ENCODE measurements at regions not wholly inside any gene's neighbourhood (a gene's known extent, or its start where the extent isn't known, plus 50 kb on each side); places are given as distances from the start of the nearest gene placed in this dataset.

- Histone ChIP-seq H3K27me3 (no peaks in the 10 kb centered on the region), H3K36me3 (no peaks in the 10 kb centered on the region), H3K4me3 (no peak overlapping the region), H3K27ac (no peak overlapping the region), H3K9me3 (peaks cover 20 to 56% of the 10 kb centered on the region in 2 donors), H3K4me1 (no peaks in the 10 kb centered on the region)
- TF ChIP-seq, protein P1, sequence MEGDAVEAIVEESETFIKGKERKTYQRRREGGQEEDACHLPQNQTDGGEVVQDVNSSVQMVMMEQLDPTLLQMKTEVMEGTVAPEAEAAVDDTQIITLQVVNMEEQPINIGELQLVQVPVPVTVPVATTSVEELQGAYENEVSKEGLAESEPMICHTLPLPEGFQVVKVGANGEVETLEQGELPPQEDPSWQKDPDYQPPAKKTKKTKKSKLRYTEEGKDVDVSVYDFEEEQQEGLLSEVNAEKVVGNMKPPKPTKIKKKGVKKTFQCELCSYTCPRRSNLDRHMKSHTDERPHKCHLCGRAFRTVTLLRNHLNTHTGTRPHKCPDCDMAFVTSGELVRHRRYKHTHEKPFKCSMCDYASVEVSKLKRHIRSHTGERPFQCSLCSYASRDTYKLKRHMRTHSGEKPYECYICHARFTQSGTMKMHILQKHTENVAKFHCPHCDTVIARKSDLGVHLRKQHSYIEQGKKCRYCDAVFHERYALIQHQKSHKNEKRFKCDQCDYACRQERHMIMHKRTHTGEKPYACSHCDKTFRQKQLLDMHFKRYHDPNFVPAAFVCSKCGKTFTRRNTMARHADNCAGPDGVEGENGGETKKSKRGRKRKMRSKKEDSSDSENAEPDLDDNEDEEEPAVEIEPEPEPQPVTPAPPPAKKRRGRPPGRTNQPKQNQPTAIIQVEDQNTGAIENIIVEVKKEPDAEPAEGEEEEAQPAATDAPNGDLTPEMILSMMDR (IDR thresholded peaks at IDR 0.05), result no peak
- TF ChIP-seq POLR2A (IDR thresholded peaks at IDR 0.05) (no peak), POLR2AphosphoS5 (IDR thresholded peaks at IDR 0.05) (no peak)
- intact Hi-C loops (cut with DNase I; ENCODE audit: low total_unique reads), result no loop called here
- no peak for DNase-seq (ENCODE audit: low spot score in 2 of 2)
These were observed 547.7 kb upstream of the MCTP2 start for GRCh38 chr15:93683651-93684050.

DNA sequence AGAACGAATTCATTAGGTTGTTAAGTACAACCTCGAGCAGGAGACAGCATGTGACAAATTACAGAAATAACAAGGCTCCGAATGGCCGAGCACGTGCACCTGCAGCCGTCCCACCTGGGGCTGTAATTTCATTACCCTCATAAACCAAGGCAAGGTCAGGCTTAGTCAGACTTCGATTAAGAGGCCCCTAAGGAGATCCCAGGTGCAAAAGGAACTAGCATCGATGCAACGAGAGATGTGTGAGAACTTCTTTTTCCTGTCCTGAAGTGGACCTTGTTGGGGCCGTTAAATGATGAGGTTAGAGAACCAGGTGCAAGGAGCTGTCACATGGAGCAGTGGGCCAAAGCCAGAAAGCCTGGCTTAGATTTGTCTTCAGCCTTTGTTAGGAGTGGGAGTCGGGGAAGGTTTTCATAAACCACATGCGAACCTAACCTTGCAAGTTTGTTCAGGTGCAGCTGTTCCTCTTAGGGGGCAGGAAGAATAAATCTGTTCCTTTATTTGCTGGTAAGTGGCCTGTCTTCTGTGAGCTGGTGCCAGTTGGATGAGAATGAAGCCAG lies 559.9 kb upstream of the MCTP2 start:
- intact Hi-C loops (cut with DNase I; ENCODE audit: low total_unique reads), result no loop called here
- H3K4me1 ChIP-seq, result no peaks in the 10 kb centered on the region
- no peaks in the 10 kb centered on the region for H3K36me3 ChIP-seq
- no peak for TF ChIP-seq POLR2AphosphoS5 (IDR thresholded peaks at IDR 0.05)
- TF ChIP-seq POLR2A (IDR thresholded peaks at IDR 0.05), result no peak
- TF ChIP-seq, protein P1 (IDR thresholded peaks at IDR 0.05), result no peak
- H3K27ac ChIP-seq, result no peak overlapping the region
- H3K4me3 ChIP-seq, result no peak overlapping the region
- DNase-seq (ENCODE audit: low spot score in 2 of 2), result no peak
- no peaks in the 10 kb centered on the region for H3K27me3 ChIP-seq
- no peaks in the 10 kb centered on the region for H3K9me3 ChIP-seq

- Histone ChIP-seq H3K27ac (no peak overlapping the region), H3K9me3 (no peaks in the 10 kb centered on the region), H3K4me3 (no peak overlapping the region), H3K27me3 (no peaks in the 10 kb centered on the region), H3K36me3 (no peaks in the 10 kb centered on the region), H3K4me1 (no peaks in the 10 kb centered on the region)
- TF ChIP-seq, protein P1 (IDR thresholded peaks at IDR 0.05), result no peak
- TF ChIP-seq POLR2A (IDR thresholded peaks at IDR 0.05) (no peak), POLR2AphosphoS5 (IDR thresholded peaks at IDR 0.05) (no peak)
- no peak for DNase-seq (ENCODE audit: low spot score in 2 of 2)
- intact Hi-C loops (cut with DNase I; ENCODE audit: low total_unique reads), result no loop called here
These were observed 560.4 kb upstream of the MCTP2 start for GRCh38 chr15:93670931-93671330.

- no peak for DNase-seq (ENCODE audit: low spot score in 2 of 2)
- no peaks in the 10 kb centered on the region for H3K36me3 ChIP-seq
- H3K27me3 ChIP-seq, result no peaks in the 10 kb centered on the region
- TF ChIP-seq POLR2AphosphoS5 (IDR thresholded peaks at IDR 0.05) (no peak), POLR2A (IDR thresholded peaks at IDR 0.05) (no peak)
- TF ChIP-seq, protein P1 (IDR thresholded peaks at IDR 0.05), result no peak
- intact Hi-C loops (cut with DNase I; ENCODE audit: low total_unique reads), result no loop called here
- no peaks in the 10 kb centered on the region for H3K9me3 ChIP-seq
- H3K4me3 ChIP-seq, result no peak overlapping the region
- H3K27ac ChIP-seq, result no peak overlapping the region
- no peaks in the 10 kb centered on the region for H3K4me1 ChIP-seq
These were observed 567.0 kb upstream of the MCTP2 start for GRCh38 chr15:93664213-93664956.

DNA sequence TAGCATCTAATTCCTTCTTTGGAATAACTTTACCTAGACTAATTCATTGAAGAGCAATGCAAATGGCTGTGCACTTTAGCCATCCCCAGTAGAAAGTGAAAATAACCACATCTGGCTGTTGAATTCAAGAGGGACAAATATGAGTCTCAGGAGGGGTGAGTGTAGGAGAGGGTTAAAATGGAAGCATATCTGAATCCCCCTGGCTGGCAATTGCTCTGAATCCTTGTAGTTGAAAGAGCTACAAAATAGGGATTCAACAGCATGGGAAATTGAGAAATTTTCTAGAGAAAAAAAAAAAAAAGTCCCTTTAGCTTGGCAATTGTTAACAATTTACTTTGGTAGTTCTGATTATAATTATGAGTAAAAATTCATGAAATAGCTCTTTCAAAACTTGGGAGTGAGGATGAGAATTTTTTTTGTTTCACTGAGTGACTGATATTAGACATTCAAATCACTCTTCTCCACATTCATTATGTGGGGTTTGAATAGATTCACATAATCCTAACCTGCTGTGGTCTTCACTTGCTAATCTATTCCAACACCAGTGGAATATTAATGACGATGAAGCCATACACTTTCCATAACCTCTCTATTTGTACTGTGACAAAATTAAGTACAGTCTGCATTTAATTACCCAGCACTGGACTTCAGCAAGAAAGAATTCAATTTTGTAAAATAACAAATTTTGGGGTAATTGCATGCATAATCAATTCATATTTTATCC lies 569.0 kb upstream of the MCTP2 start:
- DNase-seq (ENCODE audit: low spot score in 2 of 2), result no peak
- TF ChIP-seq POLR2A (IDR thresholded peaks at IDR 0.05) (no peak), POLR2AphosphoS5 (IDR thresholded peaks at IDR 0.05) (no peak)
- TF ChIP-seq, protein P1 (IDR thresholded peaks at IDR 0.05), result no peak

More for the DNA sequence above, 569.0 kb upstream of the MCTP2 start:
- Histone ChIP-seq H3K27ac (no peak overlapping the region), H3K4me3 (no peak overlapping the region), H3K36me3 (no peaks in the 10 kb centered on the region), H3K9me3 (no peaks in the 10 kb centered on the region), H3K27me3 (no peaks in the 10 kb centered on the region), H3K4me1 (no peaks in the 10 kb centered on the region)
- intact Hi-C loops (cut with DNase I; ENCODE audit: low total_unique reads), result no loop called here
